ENCODE measurements at regions not wholly inside any gene's neighbourhood (a gene's known extent, or its start where the extent isn't known, plus 50 kb on each side); places are given as distances from the start of the nearest gene placed in this dataset.

DNA sequence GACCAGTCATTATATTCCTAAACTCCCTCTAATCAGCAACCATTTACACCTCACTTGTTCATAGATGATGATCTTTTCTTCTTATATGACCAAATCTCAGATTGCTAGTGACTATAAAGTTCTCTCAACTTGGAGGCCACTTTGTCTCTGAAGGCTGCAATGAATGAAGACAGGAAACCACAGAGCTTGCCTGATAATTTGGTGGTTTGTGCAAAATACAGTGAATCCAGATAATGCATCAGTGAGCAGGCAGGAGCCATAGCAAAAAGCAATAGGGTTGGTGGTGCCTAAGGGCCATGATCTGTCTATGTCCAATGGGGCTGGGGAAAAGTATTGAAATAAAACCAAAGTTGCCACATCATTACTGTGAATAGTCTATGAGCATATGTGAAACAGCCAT lies 123.8 kb upstream of the LRFN5 start:
- TF ChIP-seq, protein P1, sequence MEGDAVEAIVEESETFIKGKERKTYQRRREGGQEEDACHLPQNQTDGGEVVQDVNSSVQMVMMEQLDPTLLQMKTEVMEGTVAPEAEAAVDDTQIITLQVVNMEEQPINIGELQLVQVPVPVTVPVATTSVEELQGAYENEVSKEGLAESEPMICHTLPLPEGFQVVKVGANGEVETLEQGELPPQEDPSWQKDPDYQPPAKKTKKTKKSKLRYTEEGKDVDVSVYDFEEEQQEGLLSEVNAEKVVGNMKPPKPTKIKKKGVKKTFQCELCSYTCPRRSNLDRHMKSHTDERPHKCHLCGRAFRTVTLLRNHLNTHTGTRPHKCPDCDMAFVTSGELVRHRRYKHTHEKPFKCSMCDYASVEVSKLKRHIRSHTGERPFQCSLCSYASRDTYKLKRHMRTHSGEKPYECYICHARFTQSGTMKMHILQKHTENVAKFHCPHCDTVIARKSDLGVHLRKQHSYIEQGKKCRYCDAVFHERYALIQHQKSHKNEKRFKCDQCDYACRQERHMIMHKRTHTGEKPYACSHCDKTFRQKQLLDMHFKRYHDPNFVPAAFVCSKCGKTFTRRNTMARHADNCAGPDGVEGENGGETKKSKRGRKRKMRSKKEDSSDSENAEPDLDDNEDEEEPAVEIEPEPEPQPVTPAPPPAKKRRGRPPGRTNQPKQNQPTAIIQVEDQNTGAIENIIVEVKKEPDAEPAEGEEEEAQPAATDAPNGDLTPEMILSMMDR (IDR thresholded peaks at IDR 0.05; ENCODE audit: low read depth, low read length), result no peak
- no peaks in the 10 kb centered on the region for H3K36me3 ChIP-seq
- DNase-seq, result no peak
- peaks cover 2% of the 10 kb centered on the region for H3K27me3 ChIP-seq (ENCODE audit: insufficient read depth, low read depth, severe bottlenecking)
- no peak overlapping the region for H3K4me3 ChIP-seq (ENCODE audit: low read depth, low read length)
- H3K9me3 ChIP-seq (ENCODE audit: severe bottlenecking), result no peaks in the 10 kb centered on the region
- no peak overlapping the region for H3K27ac ChIP-seq

DNA sequence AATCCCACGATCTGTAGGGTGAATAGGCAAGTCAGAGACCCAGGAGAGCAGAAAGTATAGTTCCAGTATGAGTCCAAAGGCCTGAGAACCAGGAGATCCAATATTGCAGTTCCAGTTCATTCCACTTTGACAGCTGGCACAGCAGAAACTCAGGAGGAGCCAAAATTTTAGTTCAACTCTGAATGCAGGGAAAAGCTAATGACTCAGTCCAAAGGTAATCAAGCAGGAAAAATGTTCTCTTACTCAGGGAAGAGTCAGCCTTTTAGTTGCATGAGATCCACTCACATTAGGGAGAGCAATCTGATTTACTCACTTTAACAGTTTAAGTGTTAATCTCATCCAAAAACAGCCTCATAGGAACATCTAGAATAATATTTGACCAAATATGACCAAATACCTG lies 130.2 kb upstream of the LRFN5 start:
- Histone ChIP-seq H3K27ac (no peak overlapping the region), H3K4me3 (ENCODE audit: low read depth, low read length) (no peak overlapping the region), H3K27me3 (ENCODE audit: insufficient read depth, low read depth, severe bottlenecking) (peaks cover 16% of the 10 kb centered on the region), H3K36me3 (no peaks in the 10 kb centered on the region), H3K9me3 (ENCODE audit: severe bottlenecking) (no peaks in the 10 kb centered on the region)
- DNase-seq, result no peak
- TF ChIP-seq, protein P1 (IDR thresholded peaks at IDR 0.05; ENCODE audit: low read depth, low read length), result no peak

DNA sequence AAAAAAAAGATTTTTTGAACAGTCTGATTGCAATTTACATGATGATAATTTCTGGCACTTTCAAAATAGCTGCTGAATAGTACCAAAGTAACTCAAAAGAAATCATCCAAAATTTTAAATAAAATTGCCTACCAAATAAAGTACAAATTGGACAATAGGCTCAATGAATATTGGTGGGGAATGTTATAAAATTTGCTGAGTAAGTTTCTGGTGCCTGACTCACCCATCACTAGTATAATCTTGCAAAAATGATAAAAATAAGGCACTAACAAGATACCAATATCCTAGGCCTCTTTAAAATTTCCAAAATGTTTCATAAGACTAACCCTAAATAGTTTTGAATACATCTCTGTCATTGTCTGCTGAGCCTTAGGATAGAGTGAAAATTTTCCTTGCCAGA lies 145.3 kb upstream of the LRFN5 start:
- H3K27me3 ChIP-seq (ENCODE audit: insufficient read depth, low read depth, severe bottlenecking), result no peaks in the 10 kb centered on the region
- no peaks in the 10 kb centered on the region for H3K36me3 ChIP-seq
- no peak overlapping the region for H3K4me3 ChIP-seq (ENCODE audit: low read depth, low read length)
- no peaks in the 10 kb centered on the region for H3K9me3 ChIP-seq (ENCODE audit: severe bottlenecking)
- no peak for DNase-seq
- TF ChIP-seq, protein P1 (IDR thresholded peaks at IDR 0.05; ENCODE audit: low read depth, low read length), result no peak
- H3K27ac ChIP-seq, result no peak overlapping the region

DNA sequence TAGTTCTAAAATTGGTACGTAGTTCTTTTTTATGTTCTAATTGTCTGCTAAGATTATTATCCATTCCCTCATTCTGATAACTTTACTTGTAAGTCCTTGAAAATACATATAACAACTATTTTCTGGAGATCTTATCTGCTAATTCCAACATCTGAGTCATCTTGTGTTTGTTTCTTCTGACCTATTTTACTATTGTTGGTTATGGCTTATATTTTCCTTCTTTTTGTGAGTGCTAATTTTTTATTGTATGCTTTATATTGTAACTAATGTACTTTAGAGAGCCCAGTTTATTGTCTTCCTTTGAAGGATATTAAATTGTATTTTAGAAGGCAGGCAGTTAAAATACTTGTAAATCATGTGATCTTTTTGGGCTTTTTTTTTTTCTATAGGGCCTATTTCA lies 149.3 kb upstream of the LRFN5 start:
- Histone ChIP-seq H3K36me3 (no peaks in the 10 kb centered on the region), H3K9me3 (ENCODE audit: severe bottlenecking) (no peaks in the 10 kb centered on the region), H3K27ac (no peak overlapping the region), H3K27me3 (ENCODE audit: insufficient read depth, low read depth, severe bottlenecking) (peaks cover 7% of the 10 kb centered on the region), H3K4me3 (ENCODE audit: low read depth, low read length) (no peak overlapping the region)
- no peak for DNase-seq
- TF ChIP-seq, protein P1 (IDR thresholded peaks at IDR 0.05; ENCODE audit: low read depth, low read length), result no peak

DNA sequence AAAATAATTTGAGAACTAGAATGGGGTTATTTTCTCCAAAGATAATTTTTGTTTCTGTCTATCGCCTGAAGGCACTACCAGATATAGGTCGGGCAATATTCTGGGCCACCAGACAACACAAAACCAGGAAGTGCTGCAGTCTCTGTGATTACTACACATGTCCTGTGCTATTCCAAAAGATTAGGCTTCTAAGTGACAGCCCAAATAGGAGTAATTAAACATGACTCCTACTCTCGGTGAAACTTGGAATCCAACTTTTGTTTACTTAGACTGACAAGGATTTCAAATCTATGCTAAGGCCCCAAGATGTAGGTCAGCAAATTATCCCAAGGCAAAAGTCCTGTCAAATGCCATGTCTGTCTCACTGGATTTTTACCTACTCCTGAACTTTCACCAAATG lies 157.6 kb upstream of the LRFN5 start:
- Histone ChIP-seq H3K9me3 (ENCODE audit: severe bottlenecking) (no peaks in the 10 kb centered on the region), H3K27ac (no peak overlapping the region), H3K36me3 (no peaks in the 10 kb centered on the region), H3K4me3 (ENCODE audit: low read depth, low read length) (no peak overlapping the region), H3K27me3 (ENCODE audit: insufficient read depth, low read depth, severe bottlenecking) (peaks cover 15% of the 10 kb centered on the region)
- TF ChIP-seq, protein P1 (IDR thresholded peaks at IDR 0.05; ENCODE audit: low read depth, low read length), result no peak
- DNase-seq, result no peak

DNA sequence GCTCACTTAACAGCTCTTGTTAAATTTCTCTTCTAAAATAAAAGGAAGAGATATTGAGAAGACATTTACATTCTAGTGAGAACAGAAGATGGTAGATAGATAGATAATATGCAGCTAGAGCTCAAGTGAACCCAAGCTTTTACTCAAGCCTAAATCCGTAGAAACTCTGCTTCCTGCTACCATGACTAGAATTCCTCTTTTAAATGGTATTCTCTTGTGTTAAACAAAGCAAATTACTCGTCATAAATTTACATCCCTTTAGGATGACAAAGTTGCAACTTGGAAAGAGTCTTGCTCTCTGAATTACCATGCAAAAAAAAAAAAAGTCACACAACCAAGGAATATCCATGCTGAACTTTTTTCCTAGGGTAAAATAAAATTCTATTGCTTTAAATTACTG lies 160.7 kb upstream of the LRFN5 start:
- H3K27me3 ChIP-seq (ENCODE audit: insufficient read depth, low read depth, severe bottlenecking), result peaks cover 4% of the 10 kb centered on the region
- no peak overlapping the region for H3K4me3 ChIP-seq (ENCODE audit: low read depth, low read length)
- H3K9me3 ChIP-seq (ENCODE audit: severe bottlenecking), result no peaks in the 10 kb centered on the region
- H3K27ac ChIP-seq, result no peak overlapping the region
- H3K36me3 ChIP-seq, result no peaks in the 10 kb centered on the region
- TF ChIP-seq, protein P1 (IDR thresholded peaks at IDR 0.05; ENCODE audit: low read depth, low read length), result no peak
- DNase-seq, result no peak

Data from WERI-Rb-1 (cell line).